BJ (cell line): ENCODE measurements at regions not wholly inside any gene's neighbourhood (a gene's known extent, or its start where the extent isn't known, plus 50 kb on each side); places are given as distances from the start of the nearest gene placed in this dataset.

Source experiments
- CTCF ChIA-PET: fragments of 350-600 bp; formaldehyde crosslinking; extraction: SDS; loops from one replicate; lab custom pipeline; 2021; ENCODE audit warnings: antibody characterized with exemption, inconsistent platforms; lab: Yijun Ruan, JAX
- POLR2A ChIA-PET: fragments of 300-600 bp; sonication (Branson Sonifier 250); formaldehyde crosslinking; extraction: SDS; loops from one replicate; lab custom pipeline; 2021; ENCODE audit warnings: antibody characterized with exemption; lab: Charles Lee
- DNase-seq: peaks from one replicate; pipeline ENCODE4 v3.0.0-alpha.2; 2011; ENCODE audit warnings: low read depth
- H3K27me3 ChIP-seq: 2 replicates; pipeline ENCODE4 v1.6.0; 2011; ENCODE audit warnings: low read length; ENCODE audit not compliant: control insufficient read depth, insufficient read depth
- H3K36me3 ChIP-seq: 2 replicates; pipeline ENCODE4 v1.5.1; 2011; ENCODE audit warnings: low read length; ENCODE audit not compliant: control insufficient read depth, insufficient read depth
- H3K4me3 ChIP-seq: 2 replicates; pipeline ENCODE4 v1.5.1; 2011; ENCODE audit warnings: low read depth, mild to moderate bottlenecking, control low read depth, low read length
- CTCF ChIP-seq: IDR thresholded peaks from 2 replicates; pipeline ENCODE4 v1.5.1; 2011; ENCODE audit warnings: low read depth, mild to moderate bottlenecking, control low read depth, inconsistent platforms, low read length, moderate library complexity; ENCODE audit not compliant: insufficient read depth

- ChIA-PET POLR2A (no interaction called here), CTCF (no interaction called here)
- Histone ChIP-seq H3K36me3 (no peaks in the 10 kb centered on the region), H3K27me3 (no peaks in the 10 kb centered on the region), H3K4me3 (no peak overlapping the region)
- no peak for TF ChIP-seq CTCF
- no peak for DNase-seq
Measured at GRCh38 chr12:115400011-115400410, 716.0 kb upstream of the TBX3 start.

- CTCF ChIA-PET: interaction anchor here (1.3 kb wide), 1 partner anchor 23 kb away, joined by 3 read pairs; no protein-coding TSS in a partner anchor
- POLR2A ChIA-PET: no interaction called here
- H3K36me3 ChIP-seq: no peaks in the 10 kb centered on the region
- no peak for DNase-seq
- TF ChIP-seq CTCF: no peak
- no peak overlapping the region for H3K4me3 ChIP-seq
- no peaks in the 10 kb centered on the region for H3K27me3 ChIP-seq
Measured at GRCh38 chr12:115398311-115398781, 714.4 kb upstream of the TBX3 start.

- POLR2A ChIA-PET: no interaction called here
- CTCF ChIA-PET: no interaction called here
- H3K27me3 ChIP-seq: no peaks in the 10 kb centered on the region
- H3K36me3 ChIP-seq: no peaks in the 10 kb centered on the region
- no peak for TF ChIP-seq CTCF
- no peak overlapping the region for H3K4me3 ChIP-seq
- no peak for DNase-seq
Measured at GRCh38 chr12:115396567-115396966, 712.6 kb upstream of the TBX3 start.

- no peak for DNase-seq
- Histone ChIP-seq H3K36me3 (no peaks in the 10 kb centered on the region), H3K4me3 (no peak overlapping the region), H3K27me3 (no peaks in the 10 kb centered on the region)
- POLR2A ChIA-PET: no interaction called here
- TF ChIP-seq CTCF: no peak
- CTCF ChIA-PET: interaction anchor here (1.0 kb wide), 1 partner anchor 37 kb away, joined by 4 read pairs; no protein-coding TSS in a partner anchor
Measured at GRCh38 chr12:115394496-115395220, 710.7 kb upstream of the TBX3 start.

GRCh38 chr12:115388139-115388538 lies 704.2 kb upstream of the TBX3 start:
- Histone ChIP-seq H3K27me3 (no peaks in the 10 kb centered on the region), H3K36me3 (no peaks in the 10 kb centered on the region), H3K4me3 (no peak overlapping the region)
- no peak for TF ChIP-seq CTCF
- no peak for DNase-seq
- ChIA-PET CTCF (no interaction called here), POLR2A (no interaction called here)
